ENCODE measurements at regions not wholly inside any gene's neighbourhood (a gene's known extent, or its start where the extent isn't known, plus 50 kb on each side); places are given as distances from the start of the nearest gene placed in this dataset.
"Not testable (repeated sequence)": the region's sequence is repeated elsewhere in the genome, so short reads cannot be mapped to it uniquely, and the experiment has no call there.

DNA sequence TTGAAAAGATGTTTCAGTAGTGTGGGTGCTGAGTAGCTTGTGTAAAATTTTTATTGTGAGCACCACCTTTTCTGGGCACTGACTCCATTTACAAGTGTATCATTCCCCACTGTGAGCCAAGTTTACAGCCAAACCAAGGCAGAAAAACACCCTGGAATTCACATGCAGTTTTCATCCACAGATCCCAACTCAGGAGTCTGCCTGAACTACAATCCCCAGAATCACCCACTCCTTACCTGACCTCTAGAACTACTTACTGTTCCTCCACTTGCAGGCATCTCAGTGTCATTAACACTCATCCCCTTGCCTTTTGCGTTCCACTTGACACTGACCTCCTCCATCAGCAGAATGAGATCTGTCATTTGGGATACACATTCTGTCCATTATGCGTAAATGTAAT, 2042.6 kb upstream of the CDH6 start:
- no peak overlapping the region for H3K4me3 ChIP-seq (ENCODE audit: low read depth, low read length)
- TF ChIP-seq, protein P1, sequence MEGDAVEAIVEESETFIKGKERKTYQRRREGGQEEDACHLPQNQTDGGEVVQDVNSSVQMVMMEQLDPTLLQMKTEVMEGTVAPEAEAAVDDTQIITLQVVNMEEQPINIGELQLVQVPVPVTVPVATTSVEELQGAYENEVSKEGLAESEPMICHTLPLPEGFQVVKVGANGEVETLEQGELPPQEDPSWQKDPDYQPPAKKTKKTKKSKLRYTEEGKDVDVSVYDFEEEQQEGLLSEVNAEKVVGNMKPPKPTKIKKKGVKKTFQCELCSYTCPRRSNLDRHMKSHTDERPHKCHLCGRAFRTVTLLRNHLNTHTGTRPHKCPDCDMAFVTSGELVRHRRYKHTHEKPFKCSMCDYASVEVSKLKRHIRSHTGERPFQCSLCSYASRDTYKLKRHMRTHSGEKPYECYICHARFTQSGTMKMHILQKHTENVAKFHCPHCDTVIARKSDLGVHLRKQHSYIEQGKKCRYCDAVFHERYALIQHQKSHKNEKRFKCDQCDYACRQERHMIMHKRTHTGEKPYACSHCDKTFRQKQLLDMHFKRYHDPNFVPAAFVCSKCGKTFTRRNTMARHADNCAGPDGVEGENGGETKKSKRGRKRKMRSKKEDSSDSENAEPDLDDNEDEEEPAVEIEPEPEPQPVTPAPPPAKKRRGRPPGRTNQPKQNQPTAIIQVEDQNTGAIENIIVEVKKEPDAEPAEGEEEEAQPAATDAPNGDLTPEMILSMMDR (IDR thresholded peaks at IDR 0.05; ENCODE audit: low read depth, low read length) = no peak

DNA sequence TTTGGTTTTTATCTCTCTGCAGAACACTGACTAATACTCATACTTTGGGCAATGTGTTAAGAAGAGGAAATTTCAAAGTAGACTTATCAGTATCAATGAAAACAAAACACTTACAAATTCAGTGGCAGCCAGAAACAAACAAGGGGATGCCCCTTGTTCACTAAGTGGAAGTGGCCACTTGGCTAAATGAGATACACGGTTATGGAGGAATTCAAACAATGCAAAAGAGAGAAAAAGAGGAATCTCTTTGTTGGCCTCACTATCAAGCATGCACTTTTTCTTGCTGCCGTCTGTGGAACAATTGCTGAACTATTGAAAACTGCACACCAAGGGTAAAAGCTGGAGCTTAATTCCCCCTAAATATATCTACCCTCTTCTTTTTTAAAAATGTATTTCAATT, 2044.9 kb upstream of the CDH6 start:
- TF ChIP-seq, protein P1 (IDR thresholded peaks at IDR 0.05; ENCODE audit: low read depth, low read length) = no peak
- H3K4me3 ChIP-seq (ENCODE audit: low read depth, low read length) = no peak overlapping the region

DNA sequence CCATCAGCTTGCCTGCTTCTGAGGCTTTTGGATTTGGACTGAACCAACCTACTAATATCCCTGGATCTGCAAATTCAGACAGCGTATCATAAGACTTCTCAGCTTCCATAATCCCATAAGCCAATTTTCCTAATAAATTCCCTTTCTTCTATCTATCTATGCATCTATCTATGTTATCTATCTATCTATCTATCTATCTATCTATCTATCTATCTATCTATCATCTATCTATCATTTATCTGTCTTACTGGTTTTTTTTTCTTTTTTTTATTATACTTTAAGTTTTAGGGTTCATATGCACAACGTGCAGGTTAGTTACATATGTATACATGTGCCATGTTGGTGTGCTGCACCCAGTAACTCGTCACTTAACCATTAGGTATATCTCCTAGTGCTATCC, 2045.4 kb upstream of the CDH6 start:
- no peak overlapping the region for H3K4me3 ChIP-seq (ENCODE audit: low read depth, low read length)
- TF ChIP-seq, protein P1 (IDR thresholded peaks at IDR 0.05; ENCODE audit: low read depth, low read length) = no peak

DNA sequence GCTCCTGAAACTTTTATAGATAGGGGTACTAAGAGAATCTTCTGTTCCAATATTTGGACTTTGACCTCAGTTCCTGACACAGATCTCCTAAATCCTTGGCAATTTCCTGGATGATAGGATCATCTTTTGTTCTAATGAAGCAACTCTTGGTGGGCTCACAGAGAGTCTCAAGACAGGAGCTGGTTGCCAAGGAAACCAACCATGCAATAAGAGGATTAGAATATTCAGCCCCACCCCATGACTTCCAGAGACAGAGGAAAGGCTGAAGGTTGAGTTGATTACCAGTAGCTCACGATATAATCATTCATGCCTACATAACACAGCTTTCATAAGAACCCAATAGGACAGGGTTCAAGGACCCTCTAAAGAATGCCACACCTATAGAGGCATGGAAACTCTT, 2050.2 kb upstream of the CDH6 start:
- TF ChIP-seq, protein P1 (IDR thresholded peaks at IDR 0.05; ENCODE audit: low read depth, low read length) = no peak
- no peak overlapping the region for H3K4me3 ChIP-seq (ENCODE audit: low read depth, low read length)

DNA sequence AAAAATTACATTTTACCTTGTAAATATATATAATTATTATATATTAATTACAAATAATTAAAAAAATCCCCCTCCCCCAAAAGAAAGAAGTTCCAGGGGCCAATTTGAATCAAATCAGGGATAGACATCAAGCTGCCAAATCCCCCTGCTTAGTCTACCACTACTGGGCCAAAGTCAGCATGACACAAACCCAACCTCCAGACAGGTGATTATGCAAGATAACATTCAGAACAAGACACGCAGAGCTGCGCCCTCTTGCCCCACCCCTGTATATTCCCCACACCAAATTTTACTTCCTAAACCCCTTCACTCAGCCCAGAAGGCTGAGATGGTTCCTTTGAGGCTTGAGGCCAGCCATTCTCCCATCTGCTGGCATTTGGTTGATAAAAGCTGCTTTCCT, 2059.1 kb upstream of the CDH6 start:
- TF ChIP-seq, protein P1 (IDR thresholded peaks at IDR 0.05; ENCODE audit: low read depth, low read length) = no peak
- H3K4me3 ChIP-seq (ENCODE audit: low read depth, low read length) = no peak overlapping the region

DNA sequence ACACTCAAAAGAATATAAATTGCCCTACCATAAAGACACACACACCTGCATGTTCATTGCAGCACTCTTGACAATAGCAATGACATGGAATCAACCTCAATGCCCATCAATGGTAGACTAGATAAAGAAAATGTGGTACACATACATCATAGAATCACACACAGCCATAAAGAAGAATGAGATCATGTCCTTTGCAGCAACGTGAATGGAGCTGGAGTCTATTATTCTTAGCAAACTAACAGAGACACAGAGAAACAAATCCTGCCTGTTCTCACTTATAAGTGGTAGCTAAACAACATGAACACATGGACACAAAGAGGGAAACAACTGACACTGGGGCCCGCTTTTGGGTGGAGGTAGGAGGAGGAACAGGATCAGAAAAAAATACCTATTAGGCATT, 2062.2 kb upstream of the CDH6 start:
- no peak overlapping the region for H3K4me3 ChIP-seq (ENCODE audit: low read depth, low read length)
- TF ChIP-seq, protein P1 (IDR thresholded peaks at IDR 0.05; ENCODE audit: low read depth, low read length) = no peak

DNA sequence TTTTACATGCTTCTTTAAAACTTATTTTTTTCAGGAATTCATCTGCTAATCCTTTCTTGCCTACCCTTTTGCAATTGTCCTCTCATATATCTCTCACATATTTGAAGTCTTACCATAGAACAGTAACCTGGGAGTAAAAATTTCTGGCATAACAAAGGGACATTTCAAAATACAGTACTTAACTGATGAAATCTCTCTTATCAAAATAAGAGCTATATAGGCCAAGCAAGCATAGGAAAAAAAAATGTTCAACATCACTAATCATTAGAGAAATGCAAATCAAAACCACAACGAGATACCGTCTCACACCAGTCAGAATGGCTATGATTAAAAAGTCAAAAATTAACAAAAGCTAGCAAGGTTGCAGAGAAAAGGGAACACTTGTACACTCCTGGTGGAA, 2062.7 kb upstream of the CDH6 start:
- TF ChIP-seq, protein P1 (IDR thresholded peaks at IDR 0.05; ENCODE audit: low read depth, low read length) = no peak
- H3K4me3 ChIP-seq (ENCODE audit: low read depth, low read length) = no peak overlapping the region

DNA sequence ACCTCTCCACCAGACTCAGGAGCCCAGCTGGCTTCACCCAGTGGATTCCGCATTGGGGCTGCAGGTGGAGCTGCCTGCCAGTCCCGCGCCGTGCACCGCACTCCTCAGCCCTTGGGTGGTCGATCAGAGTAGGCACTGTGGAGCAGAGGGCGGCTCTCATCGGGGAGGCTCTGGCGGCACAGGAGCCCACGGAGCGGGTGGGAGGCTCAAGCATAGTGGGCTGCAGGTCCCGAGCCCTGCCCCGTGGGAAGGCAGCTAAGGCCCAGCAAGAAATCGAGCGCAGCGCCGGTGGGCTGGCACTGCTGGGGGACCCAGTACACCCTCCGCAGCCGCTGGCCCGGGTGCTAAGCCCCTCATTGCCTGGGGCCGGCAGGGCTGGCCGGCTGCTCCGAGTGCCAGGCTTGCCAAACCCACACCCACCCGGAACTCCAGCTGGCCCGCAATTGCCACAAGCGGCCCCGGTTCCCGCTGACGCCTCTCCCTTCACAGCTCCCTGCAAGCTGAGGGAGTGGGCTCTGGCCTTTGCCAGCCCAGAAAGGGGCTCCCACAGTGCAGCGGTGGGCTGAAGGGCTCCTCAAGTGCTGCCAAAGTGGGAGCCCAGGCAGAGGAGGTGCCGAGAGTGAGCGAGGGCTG, 2065.8 kb upstream of the CDH6 start:
- H3K4me3 ChIP-seq (ENCODE audit: low read depth, low read length) = not testable (repeated sequence)

DNA sequence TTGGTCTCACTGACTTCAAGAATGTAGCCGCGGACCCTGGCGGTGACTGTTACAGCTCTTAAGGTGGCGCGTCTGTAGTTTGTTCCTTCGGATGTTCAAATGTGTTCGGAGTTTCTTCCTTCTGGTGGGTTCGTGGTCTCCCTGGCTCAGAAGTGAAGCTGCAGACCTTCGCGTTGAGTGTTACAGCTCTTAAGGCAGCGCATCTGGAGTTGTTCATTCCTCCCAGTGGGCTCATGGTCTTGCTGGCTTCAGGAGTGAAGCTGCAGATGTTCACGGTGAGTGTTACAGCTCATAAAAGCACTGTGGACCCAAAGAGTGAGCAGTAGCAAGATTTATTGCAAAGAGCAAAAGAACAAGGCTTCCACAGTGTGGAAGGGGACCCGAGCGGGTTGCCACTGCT, 2067.0 kb upstream of the CDH6 start:
- H3K4me3 ChIP-seq (ENCODE audit: low read depth, low read length) = not testable (repeated sequence)

Data from WI38 (cell line).